SK-N-SH treated with all-trans-retinoic acid at 6 μM for 48 hours (cell line): ENCODE measurements at regions not wholly inside any gene's neighbourhood (a gene's known extent, or its start where the extent isn't known, plus 50 kb on each side); places are given as distances from the start of the nearest gene placed in this dataset.

Source experiments
- PATZ1 ChIP-seq: fragments of 250-450 bp; sonication (Bioruptor Pico); IDR thresholded peaks from 2 replicates; pipeline ENCODE4 v1.8.0; 2020; ENCODE audit warnings: mild to moderate bottlenecking, moderate library complexity, borderline replicate concordance
- POU6F1 ChIP-seq: fragments of 250-450 bp; sonication (Bioruptor Pico); IDR thresholded peaks from 2 replicates; pipeline ENCODE4 v1.8.0; 2021; ENCODE audit warnings: low read depth, mild to moderate bottlenecking, moderate library complexity, borderline replicate concordance
- TCF4 ChIP-seq: fragments of 250-450 bp; sonication (Bioruptor Pico); IDR thresholded peaks from 2 replicates; pipeline ENCODE4 v1.8.0; 2021; ENCODE audit warnings: mild to moderate bottlenecking, moderate library complexity, borderline replicate concordance
- ZFP3 ChIP-seq: fragments of 250-450 bp; sonication (Bioruptor Pico); IDR thresholded peaks from 2 replicates; pipeline ENCODE4 v1.5.0; 2020; ENCODE audit warnings: mild to moderate bottlenecking, moderate library complexity
- ZNF565 ChIP-seq: fragments of 450-650 bp; formaldehyde crosslinking; conservative IDR thresholded peaks from 2 replicates; pipeline ENCODE4 v1.5.0; 2020; ENCODE audit warnings: low read depth, mild to moderate bottlenecking, moderate library complexity
- TF ChIP-seq, protein P1 (sequence below): fragments of 250-450 bp; sonication (Bioruptor Pico); IDR thresholded peaks from 2 replicates; pipeline ENCODE4 v1.5.1; 2020; ENCODE audit warnings: low read depth, mild to moderate bottlenecking, moderate library complexity

DNA sequence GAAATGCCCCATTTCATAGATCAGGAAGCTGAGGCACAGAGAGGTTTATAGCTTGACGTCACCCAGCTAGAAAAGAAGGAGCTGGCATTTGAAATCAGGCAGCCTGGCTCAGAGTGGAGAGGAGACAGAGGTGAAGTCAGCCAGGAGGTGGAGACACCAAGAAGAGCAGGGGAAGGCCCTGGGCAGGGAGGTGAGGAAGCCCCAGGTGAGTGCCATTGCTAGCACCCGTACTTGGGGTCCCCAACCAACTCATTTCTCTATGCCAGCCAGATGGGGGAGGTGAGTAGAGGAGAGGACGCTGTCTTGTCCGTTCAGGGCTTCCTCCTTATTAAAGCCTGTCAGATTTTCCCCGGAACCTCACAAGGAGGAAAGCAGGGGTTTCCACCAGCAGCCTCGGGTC lies 149.6 kb upstream of the TLE3 start:
- TF ChIP-seq, protein P1, sequence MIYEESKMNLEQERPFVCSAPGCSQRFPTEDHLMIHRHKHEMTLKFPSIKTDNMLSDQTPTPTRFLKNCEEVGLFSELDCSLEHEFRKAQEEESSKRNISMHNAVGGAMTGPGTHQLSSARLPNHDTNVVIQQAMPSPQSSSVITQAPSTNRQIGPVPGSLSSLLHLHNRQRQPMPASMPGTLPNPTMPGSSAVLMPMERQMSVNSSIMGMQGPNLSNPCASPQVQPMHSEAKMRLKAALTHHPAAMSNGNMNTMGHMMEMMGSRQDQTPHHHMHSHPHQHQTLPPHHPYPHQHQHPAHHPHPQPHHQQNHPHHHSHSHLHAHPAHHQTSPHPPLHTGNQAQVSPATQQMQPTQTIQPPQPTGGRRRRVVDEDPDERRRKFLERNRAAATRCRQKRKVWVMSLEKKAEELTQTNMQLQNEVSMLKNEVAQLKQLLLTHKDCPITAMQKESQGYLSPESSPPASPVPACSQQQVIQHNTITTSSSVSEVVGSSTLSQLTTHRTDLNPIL (CRISPR knock-in tag): no peak
- no peak for TF ChIP-seq TCF4 (CRISPR knock-in tag)
- TF ChIP-seq POU6F1 (CRISPR knock-in tag): no peak
- no peak for TF ChIP-seq PATZ1 (CRISPR knock-in tag)
- no peak for TF ChIP-seq ZNF565 (CRISPR knock-in tag)
- TF ChIP-seq ZFP3 (CRISPR knock-in tag): no peak
